ENCODE measurements at regions not wholly inside any gene's neighbourhood (a gene's known extent, or its start where the extent isn't known, plus 50 kb on each side); places are given as distances from the start of the nearest gene placed in this dataset.
"Not testable (repeated sequence)": the region's sequence is repeated elsewhere in the genome, so short reads cannot be mapped to it uniquely, and the experiment has no call there.

- no peak for DNase-seq
Measured at GRCh38 chr15:87576486-87577176, 679.9 kb downstream of the NTRK3 start.

- DNase-seq, result no peak
Measured at GRCh38 chr15:87575896-87576473, 680.6 kb downstream of the NTRK3 start.

- DNase-seq, result no peak
Measured at GRCh38 chr15:87573534-87573933, 683.0 kb downstream of the NTRK3 start.

GRCh38 chr15:87573039-87573438, 683.5 kb downstream of the NTRK3 start:
- no peak for DNase-seq

GRCh38 chr15:87572381-87572910, 684.1 kb downstream of the NTRK3 start:
- DNase-seq, result no peak

GRCh38 chr15:87570206-87570605, 686.3 kb downstream of the NTRK3 start:
- no peak for DNase-seq

GRCh38 chr15:87569581-87569980, 687.0 kb downstream of the NTRK3 start:
- DNase-seq, result no peak

- DNase-seq, result no peak
Measured at GRCh38 chr15:87567406-87568030, 689.0 kb downstream of the NTRK3 start.

- no peak for DNase-seq
Measured at GRCh38 chr15:87566236-87566635, 690.3 kb downstream of the NTRK3 start.

GRCh38 chr15:87564681-87565080, 691.9 kb downstream of the NTRK3 start:
- DNase-seq, result no peak

- DNase-seq, result no peak
Measured at GRCh38 chr15:87563869-87564268, 692.7 kb downstream of the NTRK3 start.

- no peak for DNase-seq
Measured at GRCh38 chr15:87562203-87562602, 694.3 kb downstream of the NTRK3 start.

- DNase-seq, result no peak
Measured at GRCh38 chr15:87561641-87562040, 694.9 kb downstream of the NTRK3 start.

GRCh38 chr15:87557881-87558280, 698.7 kb downstream of the NTRK3 start:
- no peak for DNase-seq

GRCh38 chr15:87556886-87557285, 699.7 kb downstream of the NTRK3 start:
- DNase-seq, result no peak

GRCh38 chr15:87549860-87550259, 706.7 kb downstream of the NTRK3 start:
- no peak for DNase-seq

GRCh38 chr15:87549296-87549695, 707.2 kb downstream of the NTRK3 start:
- DNase-seq, result no peak

- DNase-seq, result not testable (repeated sequence)
Measured at GRCh38 chr15:87548590-87548989, 707.9 kb downstream of the NTRK3 start.

- DNase-seq, result no peak
Measured at GRCh38 chr15:87547470-87548181, 708.9 kb downstream of the NTRK3 start.

- DNase-seq, result no peak
Measured at GRCh38 chr15:87538327-87538834, 718.2 kb downstream of the NTRK3 start.

- DNase-seq, result no peak
Measured at GRCh38 chr15:87537295-87537694, 719.2 kb downstream of the NTRK3 start.

GRCh38 chr15:87533637-87534036, 722.9 kb downstream of the NTRK3 start:
- not testable (repeated sequence) for DNase-seq

GRCh38 chr15:87528873-87529272, 727.7 kb downstream of the NTRK3 start:
- no peak for DNase-seq

Measured in activated CD4-positive, alpha-beta T cell treated with anti-CD3 and anti-CD28 coated beads for 48 hours (primary cell).